Cardiac septum (tissue), 1 donor: ENCODE measurements at regions not wholly inside any gene's neighbourhood (a gene's known extent, or its start where the extent isn't known, plus 50 kb on each side); places are given as distances from the start of the nearest gene placed in this dataset.

Source experiments
- DNase-seq: peaks from one replicate; pipeline ENCODE4 v3.0.0-alpha.2; 2020; ENCODE audit warnings: low spot score
- intact Hi-C: fragments of 100-400 bp; cut with DNase I; formaldehyde crosslinking; loops from one replicate; pipeline ENCODE4 v1.14.0; 2022
- donor health status: DM: no; HTN: no; CAD: no.

DNA sequence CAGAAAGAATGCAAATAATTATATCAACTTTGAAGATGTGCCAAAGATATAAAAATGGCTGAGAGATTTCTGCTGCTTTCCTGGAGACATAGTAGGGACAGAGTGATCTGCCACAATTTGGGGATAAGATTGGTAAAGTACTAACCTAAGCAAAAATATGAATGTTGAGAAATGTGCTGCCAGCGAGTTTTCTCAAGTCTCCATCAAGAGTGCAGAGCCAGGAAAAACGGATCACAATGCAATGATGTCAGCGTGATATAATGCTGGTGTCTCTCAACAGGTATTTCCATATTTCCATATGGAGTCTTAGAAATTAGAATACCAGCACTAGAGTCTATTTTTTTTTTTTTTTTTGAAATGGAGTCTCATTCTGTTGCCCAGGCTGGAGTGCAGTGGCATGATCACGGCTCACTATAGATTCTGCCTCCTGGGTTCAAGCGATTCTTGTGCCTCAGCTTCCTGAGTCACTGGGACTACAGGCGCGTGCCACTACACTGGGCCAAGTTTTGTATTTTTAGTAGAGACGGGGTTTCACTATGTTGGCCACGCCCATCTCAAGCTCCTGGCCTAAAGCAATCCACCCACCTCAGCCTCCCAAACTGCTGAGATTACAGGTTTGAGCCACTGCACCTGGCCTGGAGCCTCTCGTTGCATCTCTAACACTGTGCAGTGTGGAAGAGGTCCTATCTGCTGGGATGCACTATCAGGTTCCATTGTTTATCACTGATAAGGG lies 893.5 kb downstream of the TRIML1 start:
- DNase-seq: no peak
- intact Hi-C loops: no loop called here

DNA sequence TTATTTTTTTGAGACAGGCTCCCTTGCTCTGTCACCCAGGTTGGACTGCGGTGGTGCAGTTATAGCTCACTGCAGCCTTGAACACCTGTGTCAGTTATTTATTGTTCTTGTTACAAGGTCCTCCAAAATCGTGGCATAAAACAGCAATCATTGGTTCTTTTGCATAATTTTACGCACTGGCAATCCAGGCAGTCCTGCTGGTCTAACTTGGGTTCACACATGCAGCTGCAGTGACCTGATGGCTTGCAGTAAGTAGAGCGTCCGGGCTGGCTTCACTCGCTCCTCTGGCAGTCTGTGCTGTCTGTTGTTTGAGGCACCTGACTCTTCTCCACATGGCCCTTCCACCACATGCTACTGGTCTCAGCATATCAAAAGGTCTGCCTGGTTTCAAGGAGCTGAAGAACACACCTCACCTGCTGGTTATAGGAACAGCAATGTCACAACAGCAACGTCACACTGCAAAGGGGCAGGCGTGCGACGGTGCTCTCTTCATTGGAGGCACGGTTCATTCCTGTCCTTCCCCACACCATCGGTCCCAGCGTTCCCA lies 894.6 kb downstream of the TRIML1 start:
- intact Hi-C loops: no loop called here
- DNase-seq: no peak

DNA sequence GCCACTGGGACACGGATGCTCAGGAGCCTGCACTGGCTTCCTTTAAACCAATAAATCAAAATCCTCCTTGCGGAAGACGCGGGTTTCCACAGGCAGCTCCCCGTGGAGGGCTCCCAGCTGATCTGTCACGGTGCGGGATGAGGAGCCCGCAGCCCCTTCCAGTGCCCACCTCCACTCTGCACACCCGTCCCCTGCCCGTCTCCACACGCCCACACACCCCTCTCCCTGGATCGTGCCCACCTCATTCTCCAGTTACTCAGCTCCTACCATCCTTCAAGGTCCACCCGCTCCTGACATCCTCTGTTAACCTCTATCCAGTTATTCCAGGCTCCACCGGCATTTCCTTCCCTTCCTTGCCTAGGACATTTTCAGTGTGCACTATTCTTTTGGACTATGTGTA lies 895.9 kb downstream of the TRIML1 start:
- no peak for DNase-seq
- intact Hi-C loops: no loop called here

DNA sequence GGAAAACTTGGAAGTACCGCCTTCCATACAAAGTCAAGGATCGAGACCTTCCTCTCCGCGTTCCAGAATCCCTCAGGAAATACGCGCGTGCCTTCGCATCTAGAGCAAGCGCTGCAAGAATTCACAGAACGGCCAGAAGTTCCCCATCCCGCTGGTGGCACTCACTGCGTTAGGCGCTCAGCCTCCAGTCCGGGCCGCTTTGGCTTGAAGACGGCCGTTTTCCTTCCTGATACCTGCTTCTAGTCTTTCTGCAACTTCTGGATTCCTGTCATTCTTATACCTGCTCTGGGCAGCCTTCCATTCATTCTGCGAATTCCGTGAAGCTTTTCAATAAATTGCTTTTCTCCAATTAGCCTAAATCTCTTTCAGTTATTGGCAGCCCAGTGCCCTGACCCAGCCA lies 896.4 kb downstream of the TRIML1 start:
- DNase-seq: no peak
- intact Hi-C loops: no loop called here

DNA sequence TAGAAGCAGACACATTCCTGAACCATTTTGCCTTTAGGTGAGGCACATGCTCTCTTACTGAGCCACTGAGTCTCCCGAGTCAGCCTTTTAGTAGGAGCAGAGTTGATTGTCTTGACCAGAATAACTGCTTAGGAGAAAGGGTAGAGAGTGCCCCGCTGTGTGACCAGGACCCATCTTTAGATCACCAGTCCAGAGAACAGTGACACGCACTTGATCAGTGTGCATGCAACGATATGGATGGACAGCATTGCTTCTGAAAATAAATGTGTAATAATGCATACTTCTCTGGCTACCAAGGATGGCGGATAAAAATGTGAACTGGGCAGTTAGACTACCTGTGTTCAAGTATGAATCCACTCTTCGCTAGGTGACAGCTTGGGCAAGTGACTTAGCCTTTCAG lies 897.7 kb downstream of the TRIML1 start:
- intact Hi-C loops: no loop called here

DNA sequence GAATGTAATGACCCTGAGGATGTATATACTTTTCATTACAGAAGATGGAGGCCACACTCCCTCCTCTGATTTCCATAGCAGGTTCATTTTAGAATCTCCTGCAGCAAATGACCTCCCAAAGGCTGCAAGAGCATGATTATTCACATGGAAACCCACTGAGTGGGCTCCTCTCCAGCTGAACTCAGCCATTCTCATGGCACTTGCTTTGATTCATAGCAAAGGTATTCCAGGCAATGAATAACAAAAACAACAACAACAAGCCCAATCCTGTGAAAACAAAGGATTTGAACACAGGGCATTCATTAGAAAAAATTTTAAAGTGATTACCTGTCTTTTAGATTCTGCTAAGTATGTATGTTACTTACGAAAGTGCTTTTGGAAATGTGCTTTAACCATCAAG lies 894.0 kb upstream of the FRG1 start:
- intact Hi-C loops: no loop called here
- no peak for DNase-seq

More for the DNA sequence above, 897.7 kb downstream of the TRIML1 start:
- no peak for DNase-seq

DNA sequence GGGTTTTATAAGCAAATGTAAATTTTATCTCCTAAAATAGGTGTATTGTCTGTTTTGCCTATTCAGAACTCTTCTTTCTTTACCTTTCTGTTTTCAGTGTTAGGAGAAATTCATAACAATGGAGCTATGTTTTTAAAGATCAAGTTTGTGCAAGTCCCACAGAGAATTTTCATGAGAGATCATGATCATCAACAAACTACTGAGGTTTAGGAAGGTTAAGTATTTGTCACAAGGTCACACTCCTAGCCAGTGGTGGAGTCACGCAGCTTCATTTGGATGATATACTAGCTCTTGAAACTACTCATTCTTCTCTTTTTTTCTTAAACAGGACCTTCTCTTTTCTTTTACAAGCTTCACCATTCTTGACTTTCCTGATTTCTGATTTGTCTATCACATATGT lies 892.6 kb upstream of the FRG1 start:
- no peak for DNase-seq
- intact Hi-C loops: no loop called here

DNA sequence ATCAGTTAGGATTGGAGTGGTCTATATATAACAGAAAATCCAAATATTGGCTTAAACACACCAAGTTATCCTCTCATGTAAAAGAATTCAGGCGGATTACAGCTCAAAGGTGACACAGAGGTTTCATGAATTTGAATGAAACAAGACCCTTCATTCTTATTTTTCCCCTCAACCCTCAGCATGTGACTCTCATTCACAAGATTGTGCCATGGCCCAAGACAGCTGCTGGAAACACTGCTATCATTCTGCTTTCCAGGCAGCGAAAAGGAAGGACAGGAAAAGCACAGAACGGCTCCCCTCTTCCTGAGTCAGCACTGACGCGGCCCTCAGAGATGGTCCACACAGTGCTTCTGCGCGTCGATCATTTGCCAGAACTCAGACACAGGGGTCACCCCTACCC lies 891.0 kb upstream of the FRG1 start:
- no peak for DNase-seq
- intact Hi-C loops: no loop called here

DNA sequence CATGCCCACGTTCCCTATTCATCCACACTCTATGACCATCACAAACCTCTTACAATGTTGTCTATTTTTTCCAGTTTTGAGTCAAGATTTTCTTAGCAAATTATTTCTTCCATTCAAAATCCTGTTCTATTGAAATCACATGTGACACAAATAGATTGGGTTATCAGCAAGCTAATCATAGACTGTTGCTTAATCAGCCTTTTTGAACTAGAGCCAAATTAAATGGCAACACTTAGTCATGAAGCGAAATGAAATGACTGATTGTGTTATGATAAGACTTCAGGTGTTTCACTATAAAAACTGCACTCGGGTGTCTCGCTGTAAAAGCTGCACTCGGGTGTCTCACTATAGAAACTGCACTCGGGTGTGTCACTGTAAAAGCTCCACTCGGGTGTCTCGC lies 890.0 kb upstream of the FRG1 start:
- intact Hi-C loops: no loop called here
- DNase-seq: no peak

DNA sequence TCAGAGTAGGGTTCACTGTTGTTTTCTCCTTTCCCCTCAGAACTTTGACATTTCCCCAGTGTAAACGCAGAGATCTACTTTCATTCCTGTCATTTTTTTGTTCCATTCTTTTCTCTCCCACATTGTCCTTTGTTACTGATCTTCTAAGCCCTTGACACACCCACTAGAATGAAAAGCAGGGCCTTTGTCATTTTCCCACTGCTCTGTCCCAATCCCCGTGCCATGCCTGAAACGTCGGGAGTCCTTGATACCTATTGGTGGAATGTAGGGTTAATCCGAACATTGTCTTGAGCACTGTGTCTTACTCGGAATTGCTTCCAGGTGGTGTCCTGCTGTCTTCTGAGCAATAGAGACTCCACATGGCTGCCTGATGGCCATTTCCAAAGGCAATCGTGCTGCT lies 887.1 kb upstream of the FRG1 start:
- intact Hi-C loops: no loop called here
- no peak for DNase-seq

DNA sequence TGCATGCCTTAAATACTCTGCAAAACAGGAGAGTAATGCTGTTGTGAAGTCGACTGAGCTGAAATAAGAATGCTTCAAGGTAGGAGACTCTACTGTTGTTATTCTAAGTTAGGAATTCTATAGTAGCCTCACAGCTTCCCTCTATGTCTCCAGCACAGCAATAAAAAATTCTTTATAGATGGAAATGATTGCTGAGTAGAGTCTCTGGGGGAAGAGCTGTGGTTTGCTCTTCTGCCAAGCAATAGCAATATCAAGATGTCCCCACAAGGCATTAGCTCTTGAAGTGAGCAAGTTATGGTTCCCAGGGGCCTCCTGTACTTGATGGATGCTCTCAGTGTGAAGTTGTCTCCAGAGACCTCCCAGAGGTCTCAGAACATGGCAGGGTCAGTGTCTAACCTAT lies 880.6 kb upstream of the FRG1 start:
- intact Hi-C loops: no loop called here
- no peak for DNase-seq

DNA sequence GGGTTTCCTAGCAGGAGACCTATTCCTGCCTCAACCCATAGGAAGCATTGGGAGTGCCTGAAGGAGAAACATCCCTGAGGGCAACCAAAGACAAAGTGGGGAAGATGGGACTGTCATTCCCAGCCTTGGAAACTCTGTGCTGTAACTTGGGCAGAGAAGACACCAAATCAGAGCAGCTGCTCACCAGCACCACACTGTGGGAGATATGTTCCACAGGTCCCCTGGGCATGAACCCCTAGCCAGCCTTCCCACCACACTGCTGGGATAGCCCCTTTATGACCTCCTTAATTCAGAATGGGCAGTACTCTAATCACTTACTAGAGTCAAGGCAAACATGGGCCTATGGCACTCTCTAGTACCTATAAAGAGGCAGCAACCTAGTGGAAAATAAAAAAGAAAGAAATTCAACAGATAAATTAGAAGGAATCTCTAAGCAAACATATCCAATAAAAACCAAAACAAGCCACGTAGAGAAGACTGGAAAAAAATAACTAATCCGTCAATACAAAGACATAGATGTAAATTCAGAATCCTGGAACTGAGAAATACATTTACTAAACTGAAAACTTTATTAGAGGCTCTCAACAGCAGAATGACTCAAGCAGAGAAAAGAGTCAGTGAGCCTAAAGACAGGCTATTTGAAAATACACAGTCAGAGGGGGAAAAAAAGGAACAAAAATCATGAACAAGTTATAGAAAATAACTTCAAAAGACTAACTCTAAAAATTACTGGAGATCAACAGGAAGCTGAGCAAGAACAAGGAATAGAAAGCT lies 878.4 kb upstream of the FRG1 start:
- intact Hi-C loops: no loop called here
- no peak for DNase-seq

DNA sequence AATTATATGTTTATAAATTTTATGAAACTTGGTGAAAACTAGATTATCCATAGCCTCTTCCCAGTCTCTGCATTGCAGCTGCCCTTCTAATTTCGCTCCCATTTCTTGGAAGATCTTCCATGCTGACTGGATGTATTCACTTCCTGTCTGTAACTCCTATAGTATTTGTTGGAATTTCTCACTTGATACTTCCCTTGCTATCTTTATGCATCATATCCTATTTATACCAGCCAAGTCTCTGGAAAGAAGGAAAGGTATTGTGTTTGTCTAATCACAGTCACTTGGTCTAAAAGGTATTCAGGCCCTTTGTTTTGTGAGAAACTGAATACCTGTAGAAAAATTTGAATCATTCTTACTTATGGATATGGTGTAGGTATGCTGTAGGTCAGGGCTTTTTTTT lies 870.9 kb upstream of the FRG1 start:
- intact Hi-C loops: no loop called here
- DNase-seq: no peak

DNA sequence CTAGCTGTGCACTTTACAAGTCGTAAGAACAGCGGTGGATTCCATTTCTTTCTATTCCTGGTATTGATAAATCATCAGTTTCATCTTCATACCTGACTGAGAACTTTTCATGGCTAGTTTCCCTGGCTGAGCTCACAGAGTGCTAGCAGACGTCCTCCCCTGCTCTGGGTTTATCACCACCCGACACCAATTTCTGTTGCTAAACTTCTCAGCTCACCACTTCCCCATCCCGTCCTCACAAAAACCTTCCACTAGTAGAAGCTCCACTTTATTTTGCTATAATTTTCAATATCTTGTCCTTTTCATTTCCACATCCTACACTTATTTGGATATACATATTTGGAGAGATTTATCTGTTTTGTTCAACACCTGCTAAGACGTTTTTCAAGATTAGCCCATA lies 869.4 kb upstream of the FRG1 start:
- DNase-seq: no peak
- intact Hi-C loops: no loop called here

DNA sequence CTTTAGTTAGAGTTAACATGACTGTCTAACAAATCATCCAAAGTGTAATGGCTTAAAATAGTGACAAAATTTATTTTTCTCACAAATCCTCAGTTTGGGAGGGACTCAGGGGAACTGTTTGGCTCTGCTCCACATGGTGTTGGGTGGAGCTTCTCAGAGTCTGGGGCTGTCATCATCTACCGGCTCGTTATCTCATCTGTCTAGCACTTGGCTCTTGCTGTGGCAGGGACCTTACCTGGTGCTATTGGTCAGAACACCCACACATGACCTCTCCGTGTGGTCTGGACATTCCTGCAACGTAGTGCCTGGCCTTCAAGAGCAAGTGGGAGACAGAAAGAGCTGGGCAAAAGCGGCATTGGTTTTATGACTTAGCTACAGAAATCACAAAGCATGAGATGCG lies 866.9 kb upstream of the FRG1 start:
- intact Hi-C loops: no loop called here
- DNase-seq: no peak

DNA sequence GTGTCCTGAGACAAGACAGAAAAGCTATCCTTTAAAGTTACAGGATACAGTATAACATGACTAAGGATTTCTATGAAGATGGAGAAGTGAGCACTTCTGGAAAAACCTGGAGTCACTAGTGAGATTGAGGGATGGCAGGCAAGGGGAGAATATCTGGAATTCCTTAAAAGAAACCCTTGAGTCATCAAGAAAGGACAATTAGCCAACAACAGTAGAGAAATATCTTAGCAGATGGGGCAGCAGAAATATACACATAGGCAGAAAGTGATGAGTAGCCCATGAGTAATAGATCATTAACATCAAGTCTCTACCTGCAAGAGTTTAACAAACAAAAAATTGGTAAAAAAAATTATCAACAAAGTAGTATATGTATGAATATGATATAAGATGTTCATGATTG lies 858.8 kb upstream of the FRG1 start:
- intact Hi-C loops: no loop called here
- no peak for DNase-seq

DNA sequence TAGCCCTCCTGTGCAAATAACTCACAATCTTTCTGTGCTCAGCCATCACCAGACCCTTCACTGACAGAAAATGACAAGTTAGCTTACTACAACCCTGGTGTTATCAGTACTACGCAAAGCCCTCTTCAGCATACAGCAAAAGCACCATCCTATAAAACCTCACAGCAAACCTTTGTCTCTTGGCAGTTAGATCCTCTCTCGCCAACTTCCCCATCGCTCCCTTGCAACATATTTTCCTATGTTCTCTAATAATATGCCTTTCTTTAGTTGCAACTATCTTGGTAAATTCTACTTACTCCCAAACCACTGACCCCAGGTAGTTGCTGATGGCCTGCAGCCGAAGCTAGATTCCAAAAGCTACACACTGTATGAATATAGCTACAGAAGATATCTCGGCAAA lies 856.9 kb upstream of the FRG1 start:
- no peak for DNase-seq
- intact Hi-C loops: no loop called here

DNA sequence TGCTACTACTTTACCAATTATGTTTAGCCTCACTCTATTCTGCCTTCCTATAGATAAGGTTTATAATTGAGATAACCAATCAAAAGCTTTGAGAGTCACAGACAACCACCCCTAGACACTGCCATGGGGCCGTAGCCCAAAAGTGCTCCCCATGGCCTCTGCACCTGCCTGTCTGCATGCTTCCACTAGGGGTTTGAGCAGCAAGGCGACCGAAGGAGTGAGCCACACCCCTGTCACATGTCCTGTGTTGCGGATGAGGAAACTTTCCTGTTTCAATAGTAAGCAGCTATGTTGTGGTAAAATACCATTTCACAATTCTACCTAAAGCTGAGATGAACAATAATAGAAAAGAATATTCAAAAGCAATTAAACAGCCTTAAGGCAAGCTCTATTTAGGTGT lies 856.0 kb upstream of the FRG1 start:
- intact Hi-C loops: no loop called here
- DNase-seq: no peak

DNA sequence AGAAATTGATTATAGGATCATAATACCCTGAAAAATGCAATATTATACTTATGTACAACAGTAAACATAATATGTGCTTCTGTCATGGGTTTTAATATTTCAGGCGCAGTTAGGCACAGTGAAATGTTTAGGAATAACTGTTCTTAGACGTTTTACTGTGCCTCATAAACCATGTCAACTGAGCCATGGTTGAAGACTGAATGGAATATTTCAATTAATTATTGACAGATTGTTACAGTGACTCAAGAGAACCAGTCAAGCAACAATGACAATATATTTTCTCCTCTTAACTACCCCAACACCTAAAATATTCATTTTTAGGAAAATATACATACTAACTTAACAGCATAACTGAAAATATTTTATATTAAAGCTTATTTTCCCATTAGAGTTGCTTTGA lies 852.7 kb upstream of the FRG1 start:
- intact Hi-C loops: no loop called here
- no peak for DNase-seq

DNA sequence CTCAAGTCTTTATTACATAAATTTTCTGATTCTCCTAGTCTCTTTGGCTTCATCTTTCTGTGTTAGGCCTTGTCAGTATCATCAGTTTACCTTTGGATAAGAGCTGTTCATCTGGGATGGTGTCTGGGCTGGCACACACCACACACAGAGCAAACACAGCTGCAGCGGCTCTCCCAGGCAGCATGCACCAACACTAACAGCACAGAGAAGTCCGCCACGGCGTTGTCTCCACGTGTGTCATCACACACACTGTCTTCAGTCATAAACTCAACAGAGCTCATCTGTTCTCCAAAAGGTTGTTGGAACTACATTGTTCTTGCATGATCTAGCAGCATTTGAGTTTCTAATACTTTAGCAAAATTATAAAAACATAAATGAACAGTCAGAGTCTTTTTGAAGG lies 851.9 kb upstream of the FRG1 start:
- no peak for DNase-seq
- intact Hi-C loops: no loop called here

DNA sequence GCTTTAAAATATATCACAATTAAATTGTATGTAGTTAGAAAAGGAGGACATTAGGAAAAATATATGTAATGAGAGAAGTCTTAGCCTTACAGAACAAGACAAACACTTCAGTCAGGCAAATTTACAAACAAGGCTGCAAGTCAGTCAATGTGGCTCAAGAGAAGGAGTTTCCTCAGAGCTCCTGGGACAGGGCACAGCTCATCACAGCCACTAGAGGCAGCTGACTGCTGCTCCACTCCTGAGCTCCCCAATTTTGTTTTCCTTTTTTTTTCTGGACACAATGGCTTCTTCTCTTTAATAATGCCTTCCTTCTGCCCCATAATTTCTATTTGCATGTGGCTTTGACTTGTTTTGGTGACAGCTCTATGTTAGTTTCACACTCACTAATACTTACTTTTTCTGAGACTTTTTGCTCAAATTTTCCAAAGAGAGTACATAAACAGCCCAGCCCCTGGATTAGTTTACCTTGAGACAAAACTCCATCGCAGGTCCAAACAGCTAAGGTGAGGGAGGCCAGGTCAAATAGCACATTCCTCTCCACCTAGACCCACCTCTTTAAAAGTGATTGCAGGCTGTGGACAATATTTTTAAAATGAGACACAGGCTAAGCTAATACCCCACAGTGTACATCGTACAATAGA lies 850.4 kb upstream of the FRG1 start:
- intact Hi-C loops: no loop called here
- no peak for DNase-seq
